Kasumi-1 (cell line): ENCODE measurements at regions not wholly inside any gene's neighbourhood (a gene's known extent, or its start where the extent isn't known, plus 50 kb on each side); places are given as distances from the start of the nearest gene placed in this dataset.
"Not testable (repeated sequence)": the region's sequence is repeated elsewhere in the genome, so short reads cannot be mapped to it uniquely, and the experiment has no call there.

Source experiments
- DNase-seq, 2 experiments: peaks; one replicate each; lab custom pipeline; 2025; lab: John Stamatoyannopoulos, UW

GRCh38 chr3:75445234-75445633 lies 218.9 kb upstream of the FRG2C start:
- DNase-seq = not testable (repeated sequence)

- not testable (repeated sequence) for DNase-seq
Observed at GRCh38 chr3:75446948-75447347, 217.2 kb upstream of the FRG2C start.

GRCh38 chr3:75453328-75453727 lies 210.8 kb upstream of the FRG2C start:
- DNase-seq = not testable (repeated sequence)

- DNase-seq = not testable (repeated sequence)
Observed at GRCh38 chr3:75453839-75454238, 210.3 kb upstream of the FRG2C start.

- DNase-seq = not testable (repeated sequence)
Observed at GRCh38 chr3:75474530-75474929, 189.6 kb upstream of the FRG2C start.

- not testable (repeated sequence) for DNase-seq
Observed at GRCh38 chr3:75496600-75496999, 167.5 kb upstream of the FRG2C start.

- DNase-seq = not testable (repeated sequence)
Observed at GRCh38 chr3:75500357-75500756, 163.8 kb upstream of the FRG2C start.

- DNase-seq = not testable (repeated sequence)
Observed at GRCh38 chr3:75502171-75502570, 162.0 kb upstream of the FRG2C start.

- peak in 1 of 2 experiments; percentile 15 for DNase-seq
Observed at GRCh38 chr3:75502769-75503756, 161.1 kb upstream of the FRG2C start.

- no peak for DNase-seq
Observed at GRCh38 chr3:75506603-75507002, 157.5 kb upstream of the FRG2C start.

GRCh38 chr3:75507956-75508355 lies 156.2 kb upstream of the FRG2C start:
- DNase-seq = not testable (repeated sequence)

- not testable (repeated sequence) for DNase-seq
Observed at GRCh38 chr3:75527657-75528056, 136.5 kb upstream of the FRG2C start.

- peak; percentile 10 to 39 for DNase-seq
Observed at GRCh38 chr3:75552095-75552494, 112.0 kb upstream of the FRG2C start.

- DNase-seq = not testable (repeated sequence)
Observed at GRCh38 chr3:75564427-75564826, 99.7 kb upstream of the FRG2C start.

GRCh38 chr3:75572303-75572702 lies 91.8 kb upstream of the FRG2C start:
- DNase-seq = not testable (repeated sequence)

GRCh38 chr3:75579091-75579490 lies 85.0 kb upstream of the FRG2C start:
- DNase-seq = not testable (repeated sequence)

- DNase-seq = not testable (repeated sequence)
Observed at GRCh38 chr3:75579536-75579935, 84.6 kb upstream of the FRG2C start.

- DNase-seq = not testable (repeated sequence)
Observed at GRCh38 chr3:75579981-75580782, 83.9 kb upstream of the FRG2C start.

GRCh38 chr3:75582536-75582935 lies 81.6 kb upstream of the FRG2C start:
- DNase-seq = not testable (repeated sequence)

GRCh38 chr3:75583116-75583515 lies 81.0 kb upstream of the FRG2C start:
- not testable (repeated sequence) for DNase-seq

- DNase-seq = not testable (repeated sequence)
Observed at GRCh38 chr3:75587695-75588094, 76.4 kb upstream of the FRG2C start.

- DNase-seq = not testable (repeated sequence)
Observed at GRCh38 chr3:75590382-75590781, 73.7 kb upstream of the FRG2C start.
